GM21381 (cell line): ENCODE measurements at regions not wholly inside any gene's neighbourhood (a gene's known extent, or its start where the extent isn't known, plus 50 kb on each side); places are given as distances from the start of the nearest gene placed in this dataset.

Experiments
- ATAC-seq: cut with Tn5 transposase; IDR thresholded peaks from one replicate; pipeline ENCODE4 v1.9.1; 2021; ENCODE audit warnings: mild to moderate bottlenecking, moderate library complexity; ENCODE audit not compliant: unreplicated experiment

- no peak for ATAC-seq
These were observed 557.0 kb downstream of the HAO1 start for GRCh38 chr20:7383216-7383615.

DNA sequence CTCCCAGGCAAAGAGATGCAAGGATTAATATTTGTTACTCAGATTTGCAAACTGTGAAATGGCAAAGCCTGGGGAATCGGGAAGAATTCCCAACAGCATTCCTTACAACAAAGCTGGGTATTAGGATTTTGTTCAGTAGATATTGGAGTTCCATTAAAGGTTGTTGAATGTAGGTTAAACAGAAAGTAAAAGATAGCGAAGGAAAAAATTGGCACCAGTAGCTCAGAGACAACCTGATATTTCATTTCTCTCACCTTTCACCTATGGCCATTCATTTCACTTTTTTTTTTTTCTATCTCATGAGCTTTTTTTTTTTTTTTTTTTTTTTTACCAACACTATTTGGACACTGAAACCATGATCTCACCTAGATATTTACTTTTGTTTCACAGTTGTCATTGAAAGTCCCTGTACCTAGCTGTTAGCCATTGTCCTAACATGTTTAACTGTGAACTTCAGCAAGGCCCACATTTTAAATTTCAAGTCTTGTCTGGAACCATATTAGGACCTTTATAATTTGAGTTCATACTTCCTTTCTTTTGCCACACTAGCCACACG is 552.5 kb downstream of the HAO1 start:
- ATAC-seq = no peak

- ATAC-seq = no peak
These were observed 551.0 kb downstream of the HAO1 start for GRCh38 chr20:7389216-7389615.

- ATAC-seq = no peak
These were observed 547.6 kb downstream of the HAO1 start for GRCh38 chr20:7392542-7393206.

DNA sequence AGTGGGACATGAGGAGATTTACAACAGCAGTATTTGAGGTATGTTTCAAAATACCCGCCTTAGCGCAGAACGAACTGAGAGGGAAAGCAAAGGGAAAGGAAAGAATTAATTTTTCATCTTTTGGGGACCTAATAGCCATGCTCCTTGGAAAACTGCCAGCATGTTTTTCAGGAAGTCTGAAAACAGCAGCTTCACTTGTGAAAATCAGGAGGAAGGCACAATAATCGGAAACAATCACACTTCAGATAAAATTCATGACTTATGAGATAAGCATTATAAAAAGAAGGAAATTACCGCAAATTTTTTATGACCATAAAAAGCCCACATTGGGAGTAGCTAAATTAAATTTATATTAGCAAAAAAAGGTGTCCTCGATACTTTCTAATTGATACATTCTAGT is 541.1 kb downstream of the HAO1 start:
- ATAC-seq = no peak

GRCh38 chr20:7399575-7399974 is 540.7 kb downstream of the HAO1 start:
- no peak for ATAC-seq

GRCh38 chr20:7406671-7407070 is 533.6 kb downstream of the HAO1 start:
- ATAC-seq = no peak

- no peak for ATAC-seq
These were observed 530.1 kb downstream of the HAO1 start for GRCh38 chr20:7410150-7410549.

- ATAC-seq = no peak
These were observed 529.2 kb downstream of the HAO1 start for GRCh38 chr20:7411075-7411474.

- ATAC-seq = no peak
These were observed 524.8 kb downstream of the HAO1 start for GRCh38 chr20:7415427-7415826.

- no peak for ATAC-seq
These were observed 523.9 kb downstream of the HAO1 start for GRCh38 chr20:7416382-7416781.

DNA sequence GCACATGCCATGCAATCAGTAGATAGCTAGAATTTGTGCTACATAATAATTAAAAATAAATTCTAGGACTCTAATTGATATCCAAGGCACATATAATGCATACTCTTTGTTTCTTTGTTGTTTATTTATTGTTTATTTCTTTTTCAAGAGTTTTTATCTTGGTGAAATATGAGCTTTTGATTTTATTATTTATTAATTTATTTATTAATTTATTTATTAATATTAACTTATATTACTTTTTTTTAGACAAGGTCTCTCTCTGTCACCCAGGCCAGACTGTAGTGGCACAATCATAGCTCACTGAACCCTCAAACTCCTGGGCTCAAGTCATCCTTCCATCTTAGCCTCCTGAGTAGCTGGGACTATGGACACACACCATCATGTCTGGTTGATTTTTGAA is 519.9 kb downstream of the HAO1 start:
- no peak for ATAC-seq

GRCh38 chr20:7426890-7427496 is 513.3 kb downstream of the HAO1 start:
- no peak for ATAC-seq

DNA sequence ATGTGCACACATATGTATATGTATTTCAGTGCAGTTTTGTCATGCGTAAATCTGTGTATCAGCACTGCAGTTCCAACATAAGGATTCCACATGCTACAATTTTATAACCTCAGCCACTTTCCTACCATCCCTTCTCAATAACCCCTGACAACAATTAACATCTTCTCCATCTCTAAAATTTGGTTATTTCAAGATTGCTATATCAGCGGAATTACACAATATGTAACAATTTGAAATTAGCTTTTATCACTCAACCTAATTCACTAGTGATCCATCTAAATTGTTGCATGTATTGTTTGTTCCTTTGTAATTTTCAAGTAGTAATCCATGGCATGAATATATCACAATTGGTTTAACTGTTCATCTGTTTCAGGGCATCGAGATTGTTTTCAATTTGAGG is 511.3 kb downstream of the HAO1 start:
- no peak for ATAC-seq

- ATAC-seq = no peak
These were observed 507.6 kb downstream of the HAO1 start for GRCh38 chr20:7432612-7433011.

DNA sequence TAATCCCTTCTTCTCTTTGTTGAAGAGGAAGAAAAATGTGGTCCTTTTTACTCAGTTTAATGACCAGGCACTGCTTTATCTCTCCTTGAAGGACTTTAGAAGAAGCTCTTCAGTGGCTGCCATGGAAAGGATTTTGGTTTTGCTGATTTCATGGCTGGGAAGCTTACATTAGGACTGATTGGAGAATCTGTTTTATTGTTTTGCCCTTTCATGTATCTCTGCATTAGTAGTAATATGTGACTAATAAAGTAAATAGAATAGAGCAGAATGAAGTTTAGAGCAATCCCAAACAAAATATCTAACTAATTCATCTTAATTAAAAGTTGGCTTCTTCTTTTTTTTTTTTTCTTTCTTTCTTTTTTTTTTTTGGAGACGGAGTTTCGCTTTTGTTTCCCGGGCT is 502.9 kb downstream of the HAO1 start:
- ATAC-seq = no peak

GRCh38 chr20:7449269-7449668 is 491.0 kb downstream of the HAO1 start:
- no peak for ATAC-seq

GRCh38 chr20:7452890-7453289 is 487.4 kb downstream of the HAO1 start:
- ATAC-seq = no peak

- ATAC-seq = no peak
These were observed 486.2 kb downstream of the HAO1 start for GRCh38 chr20:7454047-7454446.

GRCh38 chr20:7458459-7458858 is 481.8 kb downstream of the HAO1 start:
- no peak for ATAC-seq

GRCh38 chr20:7459083-7459482 is 481.2 kb downstream of the HAO1 start:
- ATAC-seq = no peak

DNA sequence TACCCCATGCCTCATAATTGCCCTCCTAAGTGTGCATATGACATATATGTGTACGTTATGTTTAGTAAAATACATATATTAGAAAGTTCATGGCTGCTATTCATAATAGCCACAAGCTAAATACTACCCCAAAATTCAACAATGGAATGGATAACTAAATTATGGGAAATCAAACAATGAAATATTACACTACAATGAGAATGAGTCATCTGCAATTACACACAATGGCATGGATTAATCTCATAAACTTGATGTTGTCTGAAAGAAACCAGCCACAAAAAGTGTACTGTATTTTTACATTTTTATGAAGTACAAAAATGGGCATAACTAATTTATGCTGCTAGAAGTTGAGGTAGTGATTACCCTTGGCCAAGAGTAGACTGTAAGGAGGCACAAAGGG is 477.0 kb downstream of the HAO1 start:
- ATAC-seq = no peak

GRCh38 chr20:7470912-7471311 is 469.3 kb downstream of the HAO1 start:
- ATAC-seq = no peak
